IMR-90 (cell line): ENCODE measurements at regions not wholly inside any gene's neighbourhood (a gene's known extent, or its start where the extent isn't known, plus 50 kb on each side); places are given as distances from the start of the nearest gene placed in this dataset.

ENCODE experiments used
- MAFK ChIP-seq: IDR thresholded peaks from 2 replicates; pipeline ENCODE4 v1.6.1; 2012; ENCODE audit warnings: low read depth, low read length, improper control_type of control experiment
- MXI1 ChIP-seq: IDR thresholded peaks from 2 replicates; pipeline ENCODE4 v1.6.1; 2012; ENCODE audit warnings: low read depth, mild to moderate bottlenecking, low read length, moderate library complexity, borderline replicate concordance
- POLR2A ChIP-seq: IDR thresholded peaks from 2 replicates; pipeline ENCODE4 v1.6.1; 2012; ENCODE audit warnings: mild to moderate bottlenecking, low read depth, low read length
- TF ChIP-seq, protein P1 (sequence below): conservative IDR thresholded peaks from 2 replicates; pipeline ENCODE4 v1.5.1; 2012; ENCODE audit warnings: mild to moderate bottlenecking, low read depth, low read length, improper control_type of control experiment

DNA sequence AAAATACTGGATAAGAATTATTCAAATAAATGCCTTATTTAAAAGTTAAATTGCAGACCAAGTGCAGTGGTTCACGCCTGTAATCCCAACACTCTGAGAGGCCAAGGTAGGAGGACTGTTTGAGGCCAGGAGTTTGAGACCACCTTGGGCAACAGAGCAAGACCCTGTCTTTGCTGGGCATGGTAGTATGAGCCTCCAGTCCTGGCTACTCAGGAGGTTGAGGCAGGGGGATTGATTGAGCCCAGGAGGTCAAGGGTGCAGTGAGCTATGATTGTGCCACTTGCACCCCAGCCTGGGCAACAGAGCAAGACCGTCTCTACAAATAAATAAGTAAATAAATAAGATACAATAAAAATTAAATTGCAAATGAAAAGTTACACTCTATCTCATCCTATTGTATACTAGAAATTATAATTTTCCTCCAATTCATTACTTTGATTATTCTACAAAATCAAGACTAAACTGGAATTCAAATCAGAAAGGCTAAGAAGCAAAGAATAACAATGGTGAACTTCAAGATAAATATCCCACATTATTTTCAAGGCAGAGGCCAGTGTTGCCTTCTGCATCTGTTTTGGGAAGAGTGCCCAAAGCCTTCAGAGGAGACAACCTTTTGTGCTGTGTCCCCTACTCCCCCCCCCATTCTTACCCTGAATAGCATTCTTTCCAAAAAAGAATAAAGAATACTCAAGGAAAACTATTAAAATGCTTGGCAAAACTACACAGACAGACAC lies 73.3 kb upstream of the IRF2BP2 start:
- TF ChIP-seq, protein P1, sequence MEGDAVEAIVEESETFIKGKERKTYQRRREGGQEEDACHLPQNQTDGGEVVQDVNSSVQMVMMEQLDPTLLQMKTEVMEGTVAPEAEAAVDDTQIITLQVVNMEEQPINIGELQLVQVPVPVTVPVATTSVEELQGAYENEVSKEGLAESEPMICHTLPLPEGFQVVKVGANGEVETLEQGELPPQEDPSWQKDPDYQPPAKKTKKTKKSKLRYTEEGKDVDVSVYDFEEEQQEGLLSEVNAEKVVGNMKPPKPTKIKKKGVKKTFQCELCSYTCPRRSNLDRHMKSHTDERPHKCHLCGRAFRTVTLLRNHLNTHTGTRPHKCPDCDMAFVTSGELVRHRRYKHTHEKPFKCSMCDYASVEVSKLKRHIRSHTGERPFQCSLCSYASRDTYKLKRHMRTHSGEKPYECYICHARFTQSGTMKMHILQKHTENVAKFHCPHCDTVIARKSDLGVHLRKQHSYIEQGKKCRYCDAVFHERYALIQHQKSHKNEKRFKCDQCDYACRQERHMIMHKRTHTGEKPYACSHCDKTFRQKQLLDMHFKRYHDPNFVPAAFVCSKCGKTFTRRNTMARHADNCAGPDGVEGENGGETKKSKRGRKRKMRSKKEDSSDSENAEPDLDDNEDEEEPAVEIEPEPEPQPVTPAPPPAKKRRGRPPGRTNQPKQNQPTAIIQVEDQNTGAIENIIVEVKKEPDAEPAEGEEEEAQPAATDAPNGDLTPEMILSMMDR, result no peak
- TF ChIP-seq MXI1 (no peak), MAFK (no peak), POLR2A (no peak)
